ENCODE measurements at regions not wholly inside any gene's neighbourhood (a gene's known extent, or its start where the extent isn't known, plus 50 kb on each side); places are given as distances from the start of the nearest gene placed in this dataset.

- no peak for TF ChIP-seq CTCF (IDR thresholded peaks at IDR 0.05)
- no peak for TF ChIP-seq TAF1 (IDR thresholded peaks at IDR 0.05; ENCODE audit: borderline replicate concordance, low read depth, low read length)
- TF ChIP-seq, protein P1, sequence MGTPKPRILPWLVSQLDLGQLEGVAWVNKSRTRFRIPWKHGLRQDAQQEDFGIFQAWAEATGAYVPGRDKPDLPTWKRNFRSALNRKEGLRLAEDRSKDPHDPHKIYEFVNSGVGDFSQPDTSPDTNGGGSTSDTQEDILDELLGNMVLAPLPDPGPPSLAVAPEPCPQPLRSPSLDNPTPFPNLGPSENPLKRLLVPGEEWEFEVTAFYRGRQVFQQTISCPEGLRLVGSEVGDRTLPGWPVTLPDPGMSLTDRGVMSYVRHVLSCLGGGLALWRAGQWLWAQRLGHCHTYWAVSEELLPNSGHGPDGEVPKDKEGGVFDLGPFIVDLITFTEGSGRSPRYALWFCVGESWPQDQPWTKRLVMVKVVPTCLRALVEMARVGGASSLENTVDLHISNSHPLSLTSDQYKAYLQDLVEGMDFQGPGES (IDR thresholded peaks at IDR 0.05; ENCODE audit: low read depth, low read length): no peak
- TF ChIP-seq GABPA (IDR thresholded peaks at IDR 0.05; ENCODE audit: low read depth): no peak
- TF ChIP-seq, protein P2, sequence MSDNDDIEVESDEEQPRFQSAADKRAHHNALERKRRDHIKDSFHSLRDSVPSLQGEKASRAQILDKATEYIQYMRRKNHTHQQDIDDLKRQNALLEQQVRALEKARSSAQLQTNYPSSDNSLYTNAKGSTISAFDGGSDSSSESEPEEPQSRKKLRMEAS (IDR thresholded peaks at IDR 0.05; ENCODE audit: low read depth): no peak
- TF ChIP-seq RFX5 (IDR thresholded peaks at IDR 0.05; ENCODE audit: low read length): no peak
- no peak for TF ChIP-seq RAD21 (IDR thresholded peaks at IDR 0.05; ENCODE audit: low read length)
- no peak for TF ChIP-seq POLR2AphosphoS5 (IDR thresholded peaks at IDR 0.05; ENCODE audit: low read depth, low read length)
- TF ChIP-seq EZH2phosphoT487 (IDR thresholded peaks at IDR 0.05; ENCODE audit: borderline replicate concordance, low read depth): no peak
- no peak for TF ChIP-seq YY1 (IDR thresholded peaks at IDR 0.05; ENCODE audit: low read depth)
- no peak for TF ChIP-seq FOXJ3 (CRISPR knock-in tag; IDR thresholded peaks at IDR 0.05)
Measured at GRCh38 chr1:98304888-98305287, 356.6 kb upstream of the SNX7 start.
